H1 (cell line): ENCODE measurements at regions not wholly inside any gene's neighbourhood (a gene's known extent, or its start where the extent isn't known, plus 50 kb on each side); places are given as distances from the start of the nearest gene placed in this dataset.
A peak's percentile ranks its signal among the peaks of the same experiment; 100 is the strongest.

Experiments used
- FOSL1 ChIP-seq: IDR thresholded peaks from 2 replicates; pipeline ENCODE4 v1.6.1; 2011; ENCODE audit warnings: mild to moderate bottlenecking, low read depth, low read length, moderate library complexity; ENCODE audit not compliant: insufficient read depth
- POLR2AphosphoS5 ChIP-seq: IDR thresholded peaks from 2 replicates; pipeline ENCODE4 v1.6.1; 2011; ENCODE audit warnings: low read depth, low read length
- RBBP5 ChIP-seq: IDR thresholded peaks from 2 replicates; pipeline ENCODE4 v1.7.1; 2012; ENCODE audit warnings: low read depth, mild to moderate bottlenecking, inconsistent platforms, low read length, moderate library complexity, borderline replicate concordance
- USF2 ChIP-seq: IDR thresholded peaks from 2 replicates; pipeline ENCODE4 v1.6.1; 2011; ENCODE audit warnings: low read length, improper control_type of control experiment
- TF ChIP-seq, protein P1 (sequence below): fragments of 300-600 bp; sonication (generic); IDR thresholded peaks from 2 replicates; pipeline ENCODE4 v1.7.1; 2012; ENCODE audit warnings: low read length, moderate library complexity, mild to moderate bottlenecking, inconsistent platforms; ENCODE audit not compliant: insufficient replicate concordance

DNA sequence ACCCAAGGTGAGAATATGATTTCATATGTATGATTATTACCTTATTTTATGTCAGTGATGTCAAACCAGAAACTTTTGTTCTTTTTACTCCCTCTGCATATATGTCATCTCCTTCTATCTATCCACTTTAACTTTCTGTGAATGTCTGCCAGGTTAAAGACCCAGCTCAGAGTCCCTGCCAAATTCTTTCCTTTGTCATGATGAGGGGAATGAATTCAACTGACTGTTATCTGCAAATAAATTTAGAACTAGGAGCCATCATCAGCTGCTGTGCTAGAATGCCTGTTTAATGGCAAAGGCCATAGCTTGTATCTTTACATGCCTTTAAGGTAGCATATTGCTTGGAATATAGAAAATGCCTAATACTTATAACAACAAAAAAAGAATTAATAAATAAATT lies 815.6 kb upstream of the NEGR1 start (continued):
- TF ChIP-seq, protein P1, sequence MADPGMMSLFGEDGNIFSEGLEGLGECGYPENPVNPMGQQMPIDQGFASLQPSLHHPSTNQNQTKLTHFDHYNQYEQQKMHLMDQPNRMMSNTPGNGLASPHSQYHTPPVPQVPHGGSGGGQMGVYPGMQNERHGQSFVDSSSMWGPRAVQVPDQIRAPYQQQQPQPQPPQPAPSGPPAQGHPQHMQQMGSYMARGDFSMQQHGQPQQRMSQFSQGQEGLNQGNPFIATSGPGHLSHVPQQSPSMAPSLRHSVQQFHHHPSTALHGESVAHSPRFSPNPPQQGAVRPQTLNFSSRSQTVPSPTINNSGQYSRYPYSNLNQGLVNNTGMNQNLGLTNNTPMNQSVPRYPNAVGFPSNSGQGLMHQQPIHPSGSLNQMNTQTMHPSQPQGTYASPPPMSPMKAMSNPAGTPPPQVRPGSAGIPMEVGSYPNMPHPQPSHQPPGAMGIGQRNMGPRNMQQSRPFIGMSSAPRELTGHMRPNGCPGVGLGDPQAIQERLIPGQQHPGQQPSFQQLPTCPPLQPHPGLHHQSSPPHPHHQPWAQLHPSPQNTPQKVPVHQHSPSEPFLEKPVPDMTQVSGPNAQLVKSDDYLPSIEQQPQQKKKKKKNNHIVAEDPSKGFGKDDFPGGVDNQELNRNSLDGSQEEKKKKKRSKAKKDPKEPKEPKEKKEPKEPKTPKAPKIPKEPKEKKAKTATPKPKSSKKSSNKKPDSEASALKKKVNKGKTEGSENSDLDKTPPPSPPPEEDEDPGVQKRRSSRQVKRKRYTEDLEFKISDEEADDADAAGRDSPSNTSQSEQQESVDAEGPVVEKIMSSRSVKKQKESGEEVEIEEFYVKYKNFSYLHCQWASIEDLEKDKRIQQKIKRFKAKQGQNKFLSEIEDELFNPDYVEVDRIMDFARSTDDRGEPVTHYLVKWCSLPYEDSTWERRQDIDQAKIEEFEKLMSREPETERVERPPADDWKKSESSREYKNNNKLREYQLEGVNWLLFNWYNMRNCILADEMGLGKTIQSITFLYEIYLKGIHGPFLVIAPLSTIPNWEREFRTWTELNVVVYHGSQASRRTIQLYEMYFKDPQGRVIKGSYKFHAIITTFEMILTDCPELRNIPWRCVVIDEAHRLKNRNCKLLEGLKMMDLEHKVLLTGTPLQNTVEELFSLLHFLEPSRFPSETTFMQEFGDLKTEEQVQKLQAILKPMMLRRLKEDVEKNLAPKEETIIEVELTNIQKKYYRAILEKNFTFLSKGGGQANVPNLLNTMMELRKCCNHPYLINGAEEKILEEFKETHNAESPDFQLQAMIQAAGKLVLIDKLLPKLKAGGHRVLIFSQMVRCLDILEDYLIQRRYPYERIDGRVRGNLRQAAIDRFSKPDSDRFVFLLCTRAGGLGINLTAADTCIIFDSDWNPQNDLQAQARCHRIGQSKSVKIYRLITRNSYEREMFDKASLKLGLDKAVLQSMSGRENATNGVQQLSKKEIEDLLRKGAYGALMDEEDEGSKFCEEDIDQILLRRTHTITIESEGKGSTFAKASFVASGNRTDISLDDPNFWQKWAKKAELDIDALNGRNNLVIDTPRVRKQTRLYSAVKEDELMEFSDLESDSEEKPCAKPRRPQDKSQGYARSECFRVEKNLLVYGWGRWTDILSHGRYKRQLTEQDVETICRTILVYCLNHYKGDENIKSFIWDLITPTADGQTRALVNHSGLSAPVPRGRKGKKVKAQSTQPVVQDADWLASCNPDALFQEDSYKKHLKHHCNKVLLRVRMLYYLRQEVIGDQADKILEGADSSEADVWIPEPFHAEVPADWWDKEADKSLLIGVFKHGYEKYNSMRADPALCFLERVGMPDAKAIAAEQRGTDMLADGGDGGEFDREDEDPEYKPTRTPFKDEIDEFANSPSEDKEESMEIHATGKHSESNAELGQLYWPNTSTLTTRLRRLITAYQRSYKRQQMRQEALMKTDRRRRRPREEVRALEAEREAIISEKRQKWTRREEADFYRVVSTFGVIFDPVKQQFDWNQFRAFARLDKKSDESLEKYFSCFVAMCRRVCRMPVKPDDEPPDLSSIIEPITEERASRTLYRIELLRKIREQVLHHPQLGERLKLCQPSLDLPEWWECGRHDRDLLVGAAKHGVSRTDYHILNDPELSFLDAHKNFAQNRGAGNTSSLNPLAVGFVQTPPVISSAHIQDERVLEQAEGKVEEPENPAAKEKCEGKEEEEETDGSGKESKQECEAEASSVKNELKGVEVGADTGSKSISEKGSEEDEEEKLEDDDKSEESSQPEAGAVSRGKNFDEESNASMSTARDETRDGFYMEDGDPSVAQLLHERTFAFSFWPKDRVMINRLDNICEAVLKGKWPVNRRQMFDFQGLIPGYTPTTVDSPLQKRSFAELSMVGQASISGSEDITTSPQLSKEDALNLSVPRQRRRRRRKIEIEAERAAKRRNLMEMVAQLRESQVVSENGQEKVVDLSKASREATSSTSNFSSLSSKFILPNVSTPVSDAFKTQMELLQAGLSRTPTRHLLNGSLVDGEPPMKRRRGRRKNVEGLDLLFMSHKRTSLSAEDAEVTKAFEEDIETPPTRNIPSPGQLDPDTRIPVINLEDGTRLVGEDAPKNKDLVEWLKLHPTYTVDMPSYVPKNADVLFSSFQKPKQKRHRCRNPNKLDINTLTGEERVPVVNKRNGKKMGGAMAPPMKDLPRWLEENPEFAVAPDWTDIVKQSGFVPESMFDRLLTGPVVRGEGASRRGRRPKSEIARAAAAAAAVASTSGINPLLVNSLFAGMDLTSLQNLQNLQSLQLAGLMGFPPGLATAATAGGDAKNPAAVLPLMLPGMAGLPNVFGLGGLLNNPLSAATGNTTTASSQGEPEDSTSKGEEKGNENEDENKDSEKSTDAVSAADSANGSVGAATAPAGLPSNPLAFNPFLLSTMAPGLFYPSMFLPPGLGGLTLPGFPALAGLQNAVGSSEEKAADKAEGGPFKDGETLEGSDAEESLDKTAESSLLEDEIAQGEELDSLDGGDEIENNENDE, result peak; percentile 40
- TF ChIP-seq USF2, result no peak
- TF ChIP-seq POLR2AphosphoS5, result no peak
- TF ChIP-seq RBBP5, result no peak
- no peak for TF ChIP-seq FOSL1
